ENCODE measurements at regions not wholly inside any gene's neighbourhood (a gene's known extent, or its start where the extent isn't known, plus 50 kb on each side); places are given as distances from the start of the nearest gene placed in this dataset.

GRCh38 chr10:61066661-61067344, 122.8 kb upstream of the RHOBTB1 start:
- Histone ChIP-seq H3K27ac (ENCODE audit: low read length) (no peak overlapping the region), H3K9me3 (no peaks in the 10 kb centered on the region), H3K4me1 (ENCODE audit: control insufficient read depth in 1 of 2, extremely low read depth in 1 of 2, insufficient read depth in 2 of 2, low read length in 2 of 2) (no peaks in the 10 kb centered on the region), H3K36me3 (ENCODE audit: control insufficient read depth in 2 of 2, extremely low read depth in 1 of 2, insufficient read depth in 1 of 2, low read length in 1 of 2) (no peaks in the 10 kb centered on the region), H3K27me3 (replicated peaks in 1 of 2; ENCODE audit: control insufficient read depth in 2 of 2, extremely low read depth in 1 of 2, insufficient read depth in 2 of 2, low read length in 1 of 2) (no peaks in the 10 kb centered on the region), H3K4me3 (ENCODE audit: control insufficient read depth in 1 of 2, extremely low read depth in 1 of 2, low read length in 1 of 2) (no peak overlapping the region)
- Mint-ChIP-seq H3K27ac (no peak overlapping the region), H3K4me1 (no peaks in the 10 kb centered on the region), H3K27me3 (peaks cover 3% of the 10 kb centered on the region in 2 donors), H3K4me3 (no peak overlapping the region), H3K9me3 (no peaks in the 10 kb centered on the region), H3K36me3 (no peaks in the 10 kb centered on the region)
- ATAC-seq (replicated peaks in 1 of 4) (no peak), DNase-seq (no peak)
- ChIA-PET POLR2A (no interaction called here), CTCF (no interaction called here)
- WGBS (ENCODE audit: insufficient coverage): 89% methylated on average over 5 of the region's 7 CpGs

GRCh38 chr10:61065051-61065450, 121.1 kb upstream of the RHOBTB1 start:
- ATAC-seq (replicated peaks in 1 of 4): no peak
- Histone ChIP-seq H3K4me1 (ENCODE audit: control insufficient read depth in 1 of 2, extremely low read depth in 1 of 2, insufficient read depth in 2 of 2, low read length in 2 of 2) (no peaks in the 10 kb centered on the region), H3K27me3 (replicated peaks in 1 of 2; ENCODE audit: control insufficient read depth in 2 of 2, extremely low read depth in 1 of 2, insufficient read depth in 2 of 2, low read length in 1 of 2) (no peaks in the 10 kb centered on the region), H3K27ac (ENCODE audit: low read length) (no peak overlapping the region), H3K4me3 (ENCODE audit: control insufficient read depth in 1 of 2, extremely low read depth in 1 of 2, low read length in 1 of 2) (no peak overlapping the region), H3K9me3 (no peaks in the 10 kb centered on the region), H3K36me3 (ENCODE audit: control insufficient read depth in 2 of 2, extremely low read depth in 1 of 2, insufficient read depth in 1 of 2, low read length in 1 of 2) (no peaks in the 10 kb centered on the region)
- no peak overlapping the region for H3K27ac Mint-ChIP-seq
- H3K27me3 Mint-ChIP-seq: peaks cover 3% of the 10 kb centered on the region in 2 donors
- WGBS (ENCODE audit: insufficient coverage): no CpG with 5 or more reads among the region's 2 CpGs
- ChIA-PET CTCF (no interaction called here), POLR2A (no interaction called here)
- no peak overlapping the region for H3K4me3 Mint-ChIP-seq
- H3K36me3 Mint-ChIP-seq: no peaks in the 10 kb centered on the region
- H3K9me3 Mint-ChIP-seq: no peaks in the 10 kb centered on the region
- H3K4me1 Mint-ChIP-seq: no peaks in the 10 kb centered on the region
- no peak for DNase-seq

DNA sequence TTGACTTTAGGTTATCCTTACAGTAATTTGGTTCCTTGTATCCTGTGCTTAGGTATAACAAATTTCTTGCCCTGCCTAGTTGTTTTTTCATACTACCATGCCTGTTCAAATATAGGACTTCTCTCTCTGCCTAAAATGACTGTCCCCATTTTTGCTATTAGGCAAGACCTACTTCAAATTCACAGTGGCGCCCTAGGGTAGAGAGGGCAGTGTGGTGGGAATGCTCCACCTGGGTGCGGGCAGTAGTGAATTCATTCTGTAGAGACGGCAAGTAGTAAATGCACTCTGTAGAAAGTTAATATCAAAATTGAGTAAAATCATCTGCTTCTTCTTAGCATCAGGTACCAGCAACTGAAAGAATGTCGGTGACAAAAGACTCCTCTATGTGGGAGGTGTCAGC, 120.4 kb upstream of the RHOBTB1 start:
- ChIA-PET POLR2A (no interaction called here), CTCF (no interaction called here)
- Histone ChIP-seq H3K9me3 (no peaks in the 10 kb centered on the region), H3K36me3 (ENCODE audit: control insufficient read depth in 2 of 2, extremely low read depth in 1 of 2, insufficient read depth in 1 of 2, low read length in 1 of 2) (no peaks in the 10 kb centered on the region), H3K27me3 (replicated peaks in 1 of 2; ENCODE audit: control insufficient read depth in 2 of 2, extremely low read depth in 1 of 2, insufficient read depth in 2 of 2, low read length in 1 of 2) (no peaks in the 10 kb centered on the region), H3K4me1 (ENCODE audit: control insufficient read depth in 1 of 2, extremely low read depth in 1 of 2, insufficient read depth in 2 of 2, low read length in 2 of 2) (no peaks in the 10 kb centered on the region), H3K27ac (ENCODE audit: low read length) (no peak overlapping the region), H3K4me3 (ENCODE audit: control insufficient read depth in 1 of 2, extremely low read depth in 1 of 2, low read length in 1 of 2) (no peak overlapping the region)
- WGBS (ENCODE audit: insufficient coverage): no CpG with 5 or more reads among the region's 4 CpGs
- no peaks in the 10 kb centered on the region for H3K4me1 Mint-ChIP-seq
- H3K9me3 Mint-ChIP-seq: no peaks in the 10 kb centered on the region
- ATAC-seq (replicated peaks in 1 of 4) (no peak), DNase-seq (no peak)
- H3K27ac Mint-ChIP-seq: no peak overlapping the region
- no peaks in the 10 kb centered on the region for H3K36me3 Mint-ChIP-seq
- peaks cover 3% of the 10 kb centered on the region in 2 donors for H3K27me3 Mint-ChIP-seq
- H3K4me3 Mint-ChIP-seq: no peak overlapping the region

GRCh38 chr10:61063901-61064300, 119.9 kb upstream of the RHOBTB1 start:
- Mint-ChIP-seq H3K36me3 (no peaks in the 10 kb centered on the region), H3K4me1 (no peaks in the 10 kb centered on the region), H3K27me3 (peaks cover 3% of the 10 kb centered on the region in 2 donors), H3K9me3 (no peaks in the 10 kb centered on the region), H3K4me3 (no peak overlapping the region), H3K27ac (no peak overlapping the region)
- POLR2A ChIA-PET: no interaction called here
- Histone ChIP-seq H3K4me3 (ENCODE audit: control insufficient read depth in 1 of 2, extremely low read depth in 1 of 2, low read length in 1 of 2) (no peak overlapping the region), H3K4me1 (ENCODE audit: control insufficient read depth in 1 of 2, extremely low read depth in 1 of 2, insufficient read depth in 2 of 2, low read length in 2 of 2) (no peaks in the 10 kb centered on the region), H3K9me3 (no peaks in the 10 kb centered on the region), H3K27ac (ENCODE audit: low read length) (no peak overlapping the region), H3K36me3 (ENCODE audit: control insufficient read depth in 2 of 2, extremely low read depth in 1 of 2, insufficient read depth in 1 of 2, low read length in 1 of 2) (no peaks in the 10 kb centered on the region), H3K27me3 (replicated peaks in 1 of 2; ENCODE audit: control insufficient read depth in 2 of 2, extremely low read depth in 1 of 2, insufficient read depth in 2 of 2, low read length in 1 of 2) (no peaks in the 10 kb centered on the region)
- DNase-seq: no peak
- CTCF ChIA-PET: no interaction called here
- WGBS (ENCODE audit: insufficient coverage): 88% methylated on average over 1 of the region's 1 CpG
- ATAC-seq (replicated peaks in 1 of 4): no peak

DNA sequence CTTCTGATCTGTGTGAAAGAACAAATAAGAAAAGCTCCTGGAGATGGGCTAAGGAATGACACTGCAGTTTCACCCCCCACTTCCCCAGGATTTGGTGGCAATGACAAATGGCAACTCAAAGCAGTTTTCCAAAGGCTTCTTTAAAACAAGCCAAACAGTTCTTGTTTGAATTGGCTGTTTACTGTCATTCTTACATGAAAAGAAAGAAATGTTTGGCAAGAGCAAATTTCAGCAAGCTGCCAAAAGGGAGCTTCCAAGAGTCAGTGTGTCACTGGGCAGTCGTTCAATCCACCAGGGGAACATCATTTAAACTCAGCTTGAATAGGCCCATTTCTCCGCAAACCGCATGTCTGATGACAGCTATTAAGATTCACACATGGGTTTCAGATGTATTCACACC, 119.0 kb upstream of the RHOBTB1 start:
- ATAC-seq (replicated peaks in 1 of 4): no peak
- no peak overlapping the region for H3K4me3 ChIP-seq (ENCODE audit: control insufficient read depth in 1 of 2, extremely low read depth in 1 of 2, low read length in 1 of 2)
- Mint-ChIP-seq H3K4me3 (no peak overlapping the region), H3K9me3 (no peaks in the 10 kb centered on the region), H3K36me3 (no peaks in the 10 kb centered on the region), H3K27ac (no peak overlapping the region), H3K4me1 (no peaks in the 10 kb centered on the region), H3K27me3 (peaks cover 2 to 3% of the 10 kb centered on the region in 2 donors)
- H3K27me3 ChIP-seq (replicated peaks in 1 of 2; ENCODE audit: control insufficient read depth in 2 of 2, extremely low read depth in 1 of 2, insufficient read depth in 2 of 2, low read length in 1 of 2): no peaks in the 10 kb centered on the region
- DNase-seq: no peak
- no peak overlapping the region for H3K27ac ChIP-seq (ENCODE audit: low read length)
- H3K9me3 ChIP-seq: no peaks in the 10 kb centered on the region
- WGBS (ENCODE audit: insufficient coverage): 67% methylated on average over 1 of the region's 3 CpGs
- ChIA-PET POLR2A (no interaction called here), CTCF (no interaction called here)
- H3K36me3 ChIP-seq (ENCODE audit: control insufficient read depth in 2 of 2, extremely low read depth in 1 of 2, insufficient read depth in 1 of 2, low read length in 1 of 2): no peaks in the 10 kb centered on the region
- no peaks in the 10 kb centered on the region for H3K4me1 ChIP-seq (ENCODE audit: control insufficient read depth in 1 of 2, extremely low read depth in 1 of 2, insufficient read depth in 2 of 2, low read length in 2 of 2)

DNA sequence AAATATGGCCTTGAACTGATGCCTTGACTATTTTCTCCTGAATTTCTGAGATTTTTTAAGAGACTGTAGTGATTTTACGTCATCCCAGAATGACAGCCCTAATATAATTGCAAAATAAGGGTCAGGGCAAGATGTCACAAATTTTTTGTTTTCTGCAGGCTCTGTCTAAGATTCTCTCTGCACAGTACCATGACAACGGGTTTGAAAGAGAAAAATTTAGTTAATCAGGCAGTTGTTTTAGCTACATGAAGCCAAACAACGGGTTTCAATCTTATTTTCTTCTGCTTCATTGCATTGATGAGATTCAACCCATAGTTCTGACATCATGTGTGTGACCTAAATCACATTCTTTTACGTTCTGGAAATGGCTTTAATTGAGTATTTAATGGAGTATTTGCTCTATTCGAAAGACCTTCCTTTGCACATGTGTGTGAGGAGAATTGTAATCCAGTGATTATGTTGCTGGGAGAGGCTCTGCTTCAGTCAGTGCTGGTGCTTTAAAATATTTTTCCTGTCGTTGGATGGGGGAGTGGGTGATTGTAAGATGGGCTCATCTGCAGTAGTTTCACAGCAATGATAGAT, 118.0 kb upstream of the RHOBTB1 start:
- no peak for ATAC-seq (replicated peaks in 1 of 4)
- Mint-ChIP-seq H3K9me3 (no peaks in the 10 kb centered on the region), H3K4me1 (no peaks in the 10 kb centered on the region), H3K36me3 (no peaks in the 10 kb centered on the region), H3K4me3 (no peak overlapping the region), H3K27ac (no peak overlapping the region), H3K27me3 (no peaks in the 10 kb centered on the region)
- Histone ChIP-seq H3K4me1 (ENCODE audit: control insufficient read depth in 1 of 2, extremely low read depth in 1 of 2, insufficient read depth in 2 of 2, low read length in 2 of 2) (no peaks in the 10 kb centered on the region), H3K27me3 (replicated peaks in 1 of 2; ENCODE audit: control insufficient read depth in 2 of 2, extremely low read depth in 1 of 2, insufficient read depth in 2 of 2, low read length in 1 of 2) (no peaks in the 10 kb centered on the region), H3K4me3 (ENCODE audit: control insufficient read depth in 1 of 2, extremely low read depth in 1 of 2, low read length in 1 of 2) (no peak overlapping the region), H3K36me3 (ENCODE audit: control insufficient read depth in 2 of 2, extremely low read depth in 1 of 2, insufficient read depth in 1 of 2, low read length in 1 of 2) (no peaks in the 10 kb centered on the region), H3K9me3 (no peaks in the 10 kb centered on the region), H3K27ac (ENCODE audit: low read length) (no peak overlapping the region)
- 83% methylated on average over 1 of the region's 6 CpGs for WGBS (ENCODE audit: insufficient coverage)
- ChIA-PET CTCF (no interaction called here), POLR2A (no interaction called here)
- no peak for DNase-seq

GRCh38 chr10:61059636-61060035, 115.7 kb upstream of the RHOBTB1 start:
- Mint-ChIP-seq H3K4me1 (no peaks in the 10 kb centered on the region), H3K9me3 (no peaks in the 10 kb centered on the region), H3K4me3 (no peak overlapping the region), H3K27ac (no peak overlapping the region), H3K27me3 (no peaks in the 10 kb centered on the region), H3K36me3 (no peaks in the 10 kb centered on the region)
- Histone ChIP-seq H3K27ac (ENCODE audit: low read length) (no peak overlapping the region), H3K4me3 (ENCODE audit: control insufficient read depth in 1 of 2, extremely low read depth in 1 of 2, low read length in 1 of 2) (no peak overlapping the region), H3K36me3 (ENCODE audit: control insufficient read depth in 2 of 2, extremely low read depth in 1 of 2, insufficient read depth in 1 of 2, low read length in 1 of 2) (no peaks in the 10 kb centered on the region), H3K4me1 (ENCODE audit: control insufficient read depth in 1 of 2, extremely low read depth in 1 of 2, insufficient read depth in 2 of 2, low read length in 2 of 2) (no peaks in the 10 kb centered on the region), H3K27me3 (replicated peaks in 1 of 2; ENCODE audit: control insufficient read depth in 2 of 2, extremely low read depth in 1 of 2, insufficient read depth in 2 of 2, low read length in 1 of 2) (no peaks in the 10 kb centered on the region), H3K9me3 (no peaks in the 10 kb centered on the region)
- ChIA-PET CTCF (no interaction called here), POLR2A (no interaction called here)
- DNase-seq (no peak), ATAC-seq (replicated peaks in 1 of 4) (no peak)
- 80% methylated on average over 1 of the region's 5 CpGs for WGBS (ENCODE audit: insufficient coverage)
